ENCODE measurements at regions not wholly inside any gene's neighbourhood (a gene's known extent, or its start where the extent isn't known, plus 50 kb on each side); places are given as distances from the start of the nearest gene placed in this dataset.

GRCh38 chr2:45318686-45319085 is 292.4 kb downstream of the SRBD1 start:
- no peak for TF ChIP-seq CTCF (IDR thresholded peaks at IDR 0.05 in 8 of 11, conservative IDR thresholded peaks at IDR 0.05 in 3 of 11)
- TF ChIP-seq POLR2A (IDR thresholded peaks at IDR 0.05): no peak
- no peak for TF ChIP-seq POLR2AphosphoS5 (IDR thresholded peaks at IDR 0.05)
- H3K27ac ChIP-seq: no peak overlapping the region
- no peaks in the 10 kb centered on the region for H3K27me3 ChIP-seq (replicated peaks in 1 of 7)
- H3K36me3 ChIP-seq: no peaks in the 10 kb centered on the region
- H3K4me3 ChIP-seq: no peak overlapping the region
- intact Hi-C loops (cut with DNase I; ENCODE audit: low total_unique reads): no loop called here
- H3K9me3 ChIP-seq: peaks cover 0 to 6% (median 4%) of the 10 kb centered on the region in 8 donors
- 79 to 91% (median 89%) methylated on average over 4 of the region's 4 CpGs for WGBS, 5 donors
- DNase-seq: no peak
- H3K4me1 ChIP-seq: no peaks in the 10 kb centered on the region

GRCh38 chr2:45316576-45317338 is 294.3 kb downstream of the SRBD1 start:
- H3K4me1 ChIP-seq: no peaks in the 10 kb centered on the region
- H3K4me3 ChIP-seq: no peak overlapping the region
- DNase-seq: no peak
- 84 to 91% (median 88%) methylated on average over 10 of the region's 10 CpGs for WGBS, 5 donors
- no peaks in the 10 kb centered on the region for H3K9me3 ChIP-seq
- H3K27me3 ChIP-seq (replicated peaks in 1 of 7): no peaks in the 10 kb centered on the region
- TF ChIP-seq POLR2A (IDR thresholded peaks at IDR 0.05): no peak
- no peak for TF ChIP-seq POLR2AphosphoS5 (IDR thresholded peaks at IDR 0.05)
- TF ChIP-seq CTCF (IDR thresholded peaks at IDR 0.05 in 8 of 11, conservative IDR thresholded peaks at IDR 0.05 in 3 of 11): no peak
- H3K36me3 ChIP-seq: no peaks in the 10 kb centered on the region
- H3K27ac ChIP-seq: no peak overlapping the region
- intact Hi-C loops (cut with DNase I; ENCODE audit: low total_unique reads): no loop called here

- 79 to 87% (median 85%) methylated on average over 3 of the region's 3 CpGs for WGBS, 5 donors
- intact Hi-C loops (cut with DNase I; ENCODE audit: low total_unique reads): no loop called here
- no peaks in the 10 kb centered on the region for H3K36me3 ChIP-seq
- no peak overlapping the region for H3K4me3 ChIP-seq
- no peaks in the 10 kb centered on the region for H3K9me3 ChIP-seq
- H3K4me1 ChIP-seq: no peaks in the 10 kb centered on the region
- TF ChIP-seq POLR2AphosphoS5 (IDR thresholded peaks at IDR 0.05) (no peak), CTCF (IDR thresholded peaks at IDR 0.05 in 8 of 11, conservative IDR thresholded peaks at IDR 0.05 in 3 of 11) (no peak), POLR2A (IDR thresholded peaks at IDR 0.05) (no peak)
- H3K27ac ChIP-seq: no peak overlapping the region
- no peaks in the 10 kb centered on the region for H3K27me3 ChIP-seq (replicated peaks in 1 of 7)
- no peak for DNase-seq
Observed at GRCh38 chr2:45315861-45316260, 295.2 kb downstream of the SRBD1 start.

DNA sequence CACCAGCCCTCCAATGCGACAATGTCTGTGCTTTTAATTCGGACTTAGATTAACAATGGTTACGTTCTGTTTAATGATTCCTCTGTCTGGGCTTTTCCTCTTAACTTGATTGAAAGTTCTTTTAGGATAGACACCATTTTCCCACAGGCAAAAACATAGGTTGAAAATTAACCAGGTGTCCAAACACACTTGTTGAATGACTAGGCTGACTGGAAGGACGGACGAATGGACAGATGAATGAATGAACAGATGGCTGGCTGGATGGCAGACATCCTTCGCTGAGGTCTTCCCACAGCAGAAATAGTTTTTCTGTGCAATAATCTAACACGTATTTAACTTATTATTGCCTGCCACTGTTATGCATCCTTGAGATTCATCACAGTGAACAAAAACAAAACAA is 298.8 kb downstream of the SRBD1 start:
- no peak overlapping the region for H3K27ac ChIP-seq
- 85 to 96% (median 89%) methylated on average over 7 of the region's 7 CpGs for WGBS, 5 donors

More for the DNA sequence above, 298.8 kb downstream of the SRBD1 start:
- no peak for DNase-seq
- Histone ChIP-seq H3K27me3 (replicated peaks in 1 of 7) (no peaks in the 10 kb centered on the region), H3K4me3 (no peak overlapping the region), H3K4me1 (no peaks in the 10 kb centered on the region), H3K9me3 (no peaks in the 10 kb centered on the region), H3K36me3 (no peaks in the 10 kb centered on the region)
- no peak for TF ChIP-seq CTCF (IDR thresholded peaks at IDR 0.05 in 8 of 11, conservative IDR thresholded peaks at IDR 0.05 in 3 of 11)
- no peak for TF ChIP-seq POLR2A (IDR thresholded peaks at IDR 0.05)
- TF ChIP-seq POLR2AphosphoS5 (IDR thresholded peaks at IDR 0.05): no peak
- intact Hi-C loops (cut with DNase I; ENCODE audit: low total_unique reads): no loop called here

All from spleen (tissue), 11 donors.